ENCODE measurements at regions not wholly inside any gene's neighbourhood (a gene's known extent, or its start where the extent isn't known, plus 50 kb on each side); places are given as distances from the start of the nearest gene placed in this dataset.

GRCh38 chr2:236686561-236686960, 116.9 kb downstream of the ACKR3 start:
- H3K9me3 Mint-ChIP-seq = no peaks in the 10 kb centered on the region
- no peak for ATAC-seq
- H3K27me3 Mint-ChIP-seq (ENCODE audit: low read depth) = peaks cover 17% of the 10 kb centered on the region
- no peak for DNase-seq
- H3K4me3 Mint-ChIP-seq = no peak overlapping the region
- H3K36me3 Mint-ChIP-seq (ENCODE audit: insufficient read depth) = no peaks in the 10 kb centered on the region
- H3K4me1 Mint-ChIP-seq (ENCODE audit: low read depth) = no peaks in the 10 kb centered on the region

- H3K9me3 Mint-ChIP-seq = no peaks in the 10 kb centered on the region
- H3K4me1 Mint-ChIP-seq (ENCODE audit: low read depth) = no peaks in the 10 kb centered on the region
- peaks cover 17% of the 10 kb centered on the region for H3K27me3 Mint-ChIP-seq (ENCODE audit: low read depth)
- DNase-seq (no peak), ATAC-seq (no peak)
- H3K36me3 Mint-ChIP-seq (ENCODE audit: insufficient read depth) = no peaks in the 10 kb centered on the region
- no peak overlapping the region for H3K4me3 Mint-ChIP-seq
Measured at GRCh38 chr2:236687296-236687965, 117.8 kb downstream of the ACKR3 start.

- DNase-seq (no peak), ATAC-seq (no peak)
- Mint-ChIP-seq H3K4me3 (no peak overlapping the region), H3K9me3 (no peaks in the 10 kb centered on the region), H3K4me1 (ENCODE audit: low read depth) (no peaks in the 10 kb centered on the region), H3K27me3 (ENCODE audit: low read depth) (peaks cover 17% of the 10 kb centered on the region), H3K36me3 (ENCODE audit: insufficient read depth) (no peaks in the 10 kb centered on the region)
Measured at GRCh38 chr2:236688157-236688556, 118.5 kb downstream of the ACKR3 start.

GRCh38 chr2:236688563-236689392, 119.2 kb downstream of the ACKR3 start:
- no peak for DNase-seq
- Mint-ChIP-seq H3K4me1 (ENCODE audit: low read depth) (no peaks in the 10 kb centered on the region), H3K9me3 (no peaks in the 10 kb centered on the region), H3K36me3 (ENCODE audit: insufficient read depth) (no peaks in the 10 kb centered on the region), H3K27me3 (ENCODE audit: low read depth) (peaks cover 17% of the 10 kb centered on the region), H3K4me3 (no peak overlapping the region)
- no peak for ATAC-seq

- Mint-ChIP-seq H3K9me3 (no peaks in the 10 kb centered on the region), H3K36me3 (ENCODE audit: insufficient read depth) (no peaks in the 10 kb centered on the region), H3K4me1 (ENCODE audit: low read depth) (no peaks in the 10 kb centered on the region)
Measured at GRCh38 chr2:236689393-236689700, 119.7 kb downstream of the ACKR3 start.

GRCh38 chr2:236689981-236690380, 120.4 kb downstream of the ACKR3 start:
- H3K36me3 Mint-ChIP-seq (ENCODE audit: insufficient read depth) = no peaks in the 10 kb centered on the region
- ATAC-seq = no peak
- no peak for DNase-seq
- H3K9me3 Mint-ChIP-seq = no peaks in the 10 kb centered on the region
- H3K4me1 Mint-ChIP-seq (ENCODE audit: low read depth) = no peaks in the 10 kb centered on the region
- H3K4me3 Mint-ChIP-seq = no peak overlapping the region
- H3K27me3 Mint-ChIP-seq (ENCODE audit: low read depth) = peaks cover 23% of the 10 kb centered on the region

More at GRCh38 chr2:236689393-236689700, 119.7 kb downstream of the ACKR3 start:
- Mint-ChIP-seq H3K4me3 (no peak overlapping the region), H3K27me3 (ENCODE audit: low read depth) (peaks cover 17% of the 10 kb centered on the region)
- ATAC-seq (no peak), DNase-seq (no peak)

GRCh38 chr2:236690726-236691125, 121.1 kb downstream of the ACKR3 start:
- H3K4me3 Mint-ChIP-seq = no peak overlapping the region
- ATAC-seq (no peak), DNase-seq (no peak)
- peaks cover 24% of the 10 kb centered on the region for H3K27me3 Mint-ChIP-seq (ENCODE audit: low read depth)
- H3K9me3 Mint-ChIP-seq = no peaks in the 10 kb centered on the region
- H3K36me3 Mint-ChIP-seq (ENCODE audit: insufficient read depth) = no peaks in the 10 kb centered on the region
- H3K4me1 Mint-ChIP-seq (ENCODE audit: low read depth) = no peaks in the 10 kb centered on the region

- ATAC-seq = no peak
- Mint-ChIP-seq H3K36me3 (ENCODE audit: insufficient read depth) (no peaks in the 10 kb centered on the region), H3K4me3 (no peak overlapping the region), H3K4me1 (ENCODE audit: low read depth) (no peaks in the 10 kb centered on the region), H3K27me3 (ENCODE audit: low read depth) (peaks cover 21% of the 10 kb centered on the region), H3K9me3 (no peaks in the 10 kb centered on the region)
- no peak for DNase-seq
Measured at GRCh38 chr2:236691799-236692167, 122.2 kb downstream of the ACKR3 start.

- no peaks in the 10 kb centered on the region for H3K9me3 Mint-ChIP-seq
- DNase-seq = no peak
- H3K4me3 Mint-ChIP-seq = no peak overlapping the region
Measured at GRCh38 chr2:236692937-236693336, 123.3 kb downstream of the ACKR3 start.

GRCh38 chr2:236693531-236693930, 123.9 kb downstream of the ACKR3 start:
- no peak overlapping the region for H3K4me3 Mint-ChIP-seq
- H3K27me3 Mint-ChIP-seq (ENCODE audit: low read depth) = peaks cover 19% of the 10 kb centered on the region
- no peaks in the 10 kb centered on the region for H3K9me3 Mint-ChIP-seq
- no peaks in the 10 kb centered on the region for H3K36me3 Mint-ChIP-seq (ENCODE audit: insufficient read depth)
- no peak for DNase-seq
- no peaks in the 10 kb centered on the region for H3K4me1 Mint-ChIP-seq (ENCODE audit: low read depth)
- ATAC-seq = no peak

More at GRCh38 chr2:236692937-236693336, 123.3 kb downstream of the ACKR3 start:
- H3K27me3 Mint-ChIP-seq (ENCODE audit: low read depth) = peaks cover 19% of the 10 kb centered on the region
- H3K36me3 Mint-ChIP-seq (ENCODE audit: insufficient read depth) = no peaks in the 10 kb centered on the region
- H3K4me1 Mint-ChIP-seq (ENCODE audit: low read depth) = no peaks in the 10 kb centered on the region
- ATAC-seq = no peak

GRCh38 chr2:236694146-236694888, 124.7 kb downstream of the ACKR3 start:
- Mint-ChIP-seq H3K4me1 (ENCODE audit: low read depth) (no peaks in the 10 kb centered on the region), H3K9me3 (no peaks in the 10 kb centered on the region), H3K4me3 (no peak overlapping the region), H3K36me3 (ENCODE audit: insufficient read depth) (no peaks in the 10 kb centered on the region), H3K27me3 (ENCODE audit: low read depth) (peaks cover 19% of the 10 kb centered on the region)
- DNase-seq = no peak
- no peak for ATAC-seq

- ATAC-seq (no peak), DNase-seq (no peak)
- Mint-ChIP-seq H3K4me3 (no peak overlapping the region), H3K4me1 (ENCODE audit: low read depth) (no peaks in the 10 kb centered on the region), H3K36me3 (ENCODE audit: insufficient read depth) (no peaks in the 10 kb centered on the region), H3K27me3 (ENCODE audit: low read depth) (peaks cover 7% of the 10 kb centered on the region), H3K9me3 (no peaks in the 10 kb centered on the region)
Measured at GRCh38 chr2:236696834-236697233, 127.2 kb downstream of the ACKR3 start.

- Mint-ChIP-seq H3K4me1 (ENCODE audit: low read depth) (no peaks in the 10 kb centered on the region), H3K4me3 (no peak overlapping the region), H3K36me3 (ENCODE audit: insufficient read depth) (no peaks in the 10 kb centered on the region), H3K27me3 (ENCODE audit: low read depth) (peaks cover 7% of the 10 kb centered on the region), H3K9me3 (no peaks in the 10 kb centered on the region)
- no peak for ATAC-seq
- no peak for DNase-seq
Measured at GRCh38 chr2:236698016-236698627, 128.5 kb downstream of the ACKR3 start.

GRCh38 chr2:236700703-236701102, 131.1 kb downstream of the ACKR3 start:
- DNase-seq (no peak), ATAC-seq (no peak)
- Mint-ChIP-seq H3K27me3 (ENCODE audit: low read depth) (no peaks in the 10 kb centered on the region), H3K4me3 (no peak overlapping the region), H3K36me3 (ENCODE audit: insufficient read depth) (no peaks in the 10 kb centered on the region), H3K4me1 (ENCODE audit: low read depth) (no peaks in the 10 kb centered on the region), H3K9me3 (no peaks in the 10 kb centered on the region)
